ENCODE measurements at regions not wholly inside any gene's neighbourhood (a gene's known extent, or its start where the extent isn't known, plus 50 kb on each side); places are given as distances from the start of the nearest gene placed in this dataset.

DNA sequence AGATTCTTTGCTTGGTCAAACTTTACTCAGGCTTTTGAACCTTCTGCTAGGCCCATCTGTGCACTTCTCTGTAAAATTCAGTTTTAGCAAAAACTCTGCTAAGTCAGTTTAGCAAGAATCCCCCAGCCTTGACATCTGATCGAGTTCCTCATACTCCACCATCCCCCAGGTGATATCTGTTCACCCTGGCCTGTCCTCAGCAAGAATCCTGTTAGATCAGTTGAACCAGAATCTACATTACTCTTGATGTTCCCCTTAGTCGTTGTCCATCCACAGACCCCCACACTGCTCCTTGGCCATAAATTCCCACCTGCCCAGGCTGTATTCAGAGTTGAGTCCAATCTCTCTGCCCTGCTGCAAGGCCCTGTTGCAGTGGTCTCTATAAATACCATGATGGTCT, 162.6 kb downstream of the ZNF674 start:
- no peaks in the 10 kb centered on the region for H3K4me1 ChIP-seq (ENCODE audit: control insufficient read depth, insufficient read depth, low read length)
- POLR2A ChIA-PET: no interaction called here
- no peak overlapping the region for H3K27ac ChIP-seq (ENCODE audit: extremely low read depth, low read depth, low read length)
- CTCF ChIA-PET: interaction anchor here (2.9 kb wide), 1 partner anchor 26 kb away, joined by 12 read pairs; no protein-coding TSS in a partner anchor
- TF ChIP-seq ZNF623 (tag by site-specific recombination; IDR thresholded peaks at IDR 0.05): no peak
- no peak for TF ChIP-seq ZNF558 (tag by site-specific recombination; IDR thresholded peaks at IDR 0.05)
- no peak for TF ChIP-seq ZNF610 (tag by site-specific recombination; IDR thresholded peaks at IDR 0.05; ENCODE audit: borderline replicate concordance)
- no peak for TF ChIP-seq ZNF544 (tag by site-specific recombination; IDR thresholded peaks at IDR 0.05)
- TF ChIP-seq ZNF311 (tag by site-specific recombination; IDR thresholded peaks at IDR 0.05; ENCODE audit: borderline replicate concordance): no peak
- TF ChIP-seq ZNF514 (tag by site-specific recombination; IDR thresholded peaks at IDR 0.05): no peak
- no peak for TF ChIP-seq REPIN1 (tag by site-specific recombination; IDR thresholded peaks at IDR 0.05; ENCODE audit: low read depth)
- TF ChIP-seq, protein P1, sequence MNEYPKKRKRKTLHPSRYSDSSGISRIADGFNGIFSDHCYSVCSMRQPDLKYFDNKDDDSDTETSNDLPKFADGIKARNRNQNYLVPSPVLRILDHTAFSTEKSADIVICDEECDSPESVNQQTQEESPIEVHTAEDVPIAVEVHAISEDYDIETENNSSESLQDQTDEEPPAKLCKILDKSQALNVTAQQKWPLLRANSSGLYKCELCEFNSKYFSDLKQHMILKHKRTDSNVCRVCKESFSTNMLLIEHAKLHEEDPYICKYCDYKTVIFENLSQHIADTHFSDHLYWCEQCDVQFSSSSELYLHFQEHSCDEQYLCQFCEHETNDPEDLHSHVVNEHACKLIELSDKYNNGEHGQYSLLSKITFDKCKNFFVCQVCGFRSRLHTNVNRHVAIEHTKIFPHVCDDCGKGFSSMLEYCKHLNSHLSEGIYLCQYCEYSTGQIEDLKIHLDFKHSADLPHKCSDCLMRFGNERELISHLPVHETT (tag by site-specific recombination; IDR thresholded peaks at IDR 0.05): no peak
- TF ChIP-seq ZNF785 (tag by site-specific recombination; IDR thresholded peaks at IDR 0.05): no peak
- H3K36me3 ChIP-seq (ENCODE audit: control insufficient read depth in 2 of 2, insufficient read depth in 1 of 2, low read length in 2 of 2): no peaks in the 10 kb centered on the region
- no peaks in the 10 kb centered on the region for H3K9me3 ChIP-seq (ENCODE audit: control insufficient read depth, insufficient read depth, low read depth, low read length)
- no peak overlapping the region for H3K4me3 ChIP-seq (ENCODE audit: low read depth, low read length)

DNA sequence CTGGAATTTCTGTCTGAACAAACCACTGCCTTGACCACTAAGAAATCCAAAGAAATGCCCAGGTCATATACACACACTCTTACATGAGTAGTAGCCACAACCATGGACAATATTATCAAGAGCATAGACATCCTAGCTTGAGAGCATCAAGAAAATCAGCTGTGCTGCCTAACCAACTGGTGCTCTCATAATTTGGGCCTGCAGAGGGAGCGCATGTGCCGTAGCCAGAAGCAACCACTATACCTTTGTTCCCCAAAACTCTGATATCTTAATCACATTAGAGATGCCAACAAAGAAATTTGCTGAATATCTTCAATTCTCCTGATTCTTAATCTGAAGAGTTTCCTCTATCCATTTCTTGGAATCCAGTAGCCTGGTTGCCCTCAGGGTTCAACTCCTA, 163.6 kb downstream of the ZNF674 start:
- TF ChIP-seq, protein P2, sequence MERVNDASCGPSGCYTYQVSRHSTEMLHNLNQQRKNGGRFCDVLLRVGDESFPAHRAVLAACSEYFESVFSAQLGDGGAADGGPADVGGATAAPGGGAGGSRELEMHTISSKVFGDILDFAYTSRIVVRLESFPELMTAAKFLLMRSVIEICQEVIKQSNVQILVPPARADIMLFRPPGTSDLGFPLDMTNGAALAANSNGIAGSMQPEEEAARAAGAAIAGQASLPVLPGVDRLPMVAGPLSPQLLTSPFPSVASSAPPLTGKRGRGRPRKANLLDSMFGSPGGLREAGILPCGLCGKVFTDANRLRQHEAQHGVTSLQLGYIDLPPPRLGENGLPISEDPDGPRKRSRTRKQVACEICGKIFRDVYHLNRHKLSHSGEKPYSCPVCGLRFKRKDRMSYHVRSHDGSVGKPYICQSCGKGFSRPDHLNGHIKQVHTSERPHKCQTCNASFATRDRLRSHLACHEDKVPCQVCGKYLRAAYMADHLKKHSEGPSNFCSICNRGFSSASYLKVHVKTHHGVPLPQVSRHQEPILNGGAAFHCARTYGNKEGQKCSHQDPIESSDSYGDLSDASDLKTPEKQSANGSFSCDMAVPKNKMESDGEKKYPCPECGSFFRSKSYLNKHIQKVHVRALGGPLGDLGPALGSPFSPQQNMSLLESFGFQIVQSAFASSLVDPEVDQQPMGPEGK (tag by site-specific recombination; IDR thresholded peaks at IDR 0.05): no peak
- TF ChIP-seq ZSCAN23 (tag by site-specific recombination; IDR thresholded peaks at IDR 0.05) (no peak), GLIS2 (tag by site-specific recombination; IDR thresholded peaks at IDR 0.05) (no peak), ZNF701 (tag by site-specific recombination; IDR thresholded peaks at IDR 0.05) (no peak), ZNF121 (tag by site-specific recombination; IDR thresholded peaks at IDR 0.05) (no peak), ZNF16 (tag by site-specific recombination; IDR thresholded peaks at IDR 0.05; ENCODE audit: low read depth) (no peak), ZNF37A (tag by site-specific recombination; IDR thresholded peaks at IDR 0.05) (no peak), ZNF561 (tag by site-specific recombination; IDR thresholded peaks at IDR 0.05; ENCODE audit: borderline replicate concordance) (no peak), ZNF292 (tag by site-specific recombination; IDR thresholded peaks at IDR 0.05; ENCODE audit: borderline replicate concordance, low read depth) (no peak)
- TF ChIP-seq, protein P3, sequence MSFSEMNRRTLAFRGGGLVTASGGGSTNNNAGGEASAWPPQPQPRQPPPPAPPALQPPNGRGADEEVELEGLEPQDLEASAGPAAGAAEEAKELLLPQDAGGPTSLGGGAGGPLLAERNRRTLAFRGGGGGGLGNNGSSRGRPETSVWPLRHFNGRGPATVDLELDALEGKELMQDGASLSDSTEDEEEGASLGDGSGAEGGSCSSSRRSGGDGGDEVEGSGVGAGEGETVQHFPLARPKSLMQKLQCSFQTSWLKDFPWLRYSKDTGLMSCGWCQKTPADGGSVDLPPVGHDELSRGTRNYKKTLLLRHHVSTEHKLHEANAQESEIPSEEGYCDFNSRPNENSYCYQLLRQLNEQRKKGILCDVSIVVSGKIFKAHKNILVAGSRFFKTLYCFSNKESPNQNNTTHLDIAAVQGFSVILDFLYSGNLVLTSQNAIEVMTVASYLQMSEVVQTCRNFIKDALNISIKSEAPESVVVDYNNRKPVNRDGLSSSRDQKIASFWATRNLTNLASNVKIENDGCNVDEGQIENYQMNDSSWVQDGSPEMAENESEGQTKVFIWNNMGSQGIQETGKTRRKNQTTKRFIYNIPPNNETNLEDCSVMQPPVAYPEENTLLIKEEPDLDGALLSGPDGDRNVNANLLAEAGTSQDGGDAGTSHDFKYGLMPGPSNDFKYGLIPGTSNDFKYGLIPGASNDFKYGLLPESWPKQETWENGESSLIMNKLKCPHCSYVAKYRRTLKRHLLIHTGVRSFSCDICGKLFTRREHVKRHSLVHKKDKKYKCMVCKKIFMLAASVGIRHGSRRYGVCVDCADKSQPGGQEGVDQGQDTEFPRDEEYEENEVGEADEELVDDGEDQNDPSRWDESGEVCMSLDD (tag by site-specific recombination; IDR thresholded peaks at IDR 0.05): no peak
- ChIA-PET POLR2A (no interaction called here), CTCF (interaction anchor here (0.5 to 2.9 kb wide), 4 partner anchors 8 to 657 kb away, joined by 3 to 12 read pairs (median 4); no protein-coding TSS in a partner anchor)

More for the DNA sequence above, 163.6 kb downstream of the ZNF674 start:
- no peaks in the 10 kb centered on the region for H3K9me3 ChIP-seq (ENCODE audit: control insufficient read depth, insufficient read depth, low read depth, low read length)
- no peak overlapping the region for H3K4me3 ChIP-seq (ENCODE audit: low read depth, low read length)
- no peak overlapping the region for H3K27ac ChIP-seq (ENCODE audit: extremely low read depth, low read depth, low read length)
- no peaks in the 10 kb centered on the region for H3K4me1 ChIP-seq (ENCODE audit: control insufficient read depth, insufficient read depth, low read length)
- no peaks in the 10 kb centered on the region for H3K36me3 ChIP-seq (ENCODE audit: control insufficient read depth in 2 of 2, insufficient read depth in 1 of 2, low read length in 2 of 2)

All from HEK293 (cell line).